DMS114 treated with DMSO at 0.1 percent for 48 hours (cell line): ENCODE measurements at regions not wholly inside any gene's neighbourhood (a gene's known extent, or its start where the extent isn't known, plus 50 kb on each side); places are given as distances from the start of the nearest gene placed in this dataset.
A peak's percentile ranks its signal among the peaks of the same experiment; 100 is the strongest.

ENCODE experiments used
- DNase-seq: peaks from one replicate; lab custom pipeline; 2025; ENCODE audit not compliant: unreplicated experiment; lab: John Stamatoyannopoulos, UW

- DNase-seq = no peak
These were observed 101.9 kb downstream of the GAS2L3 start for GRCh38 chr12:100675432-100675831.

- no peak for DNase-seq
These were observed 107.6 kb downstream of the GAS2L3 start for GRCh38 chr12:100681074-100681473.

- no peak for DNase-seq
These were observed 108.7 kb downstream of the GAS2L3 start for GRCh38 chr12:100682178-100682577.

GRCh38 chr12:100687686-100688085, 106.9 kb upstream of the ANO4 start:
- no peak for DNase-seq

DNA sequence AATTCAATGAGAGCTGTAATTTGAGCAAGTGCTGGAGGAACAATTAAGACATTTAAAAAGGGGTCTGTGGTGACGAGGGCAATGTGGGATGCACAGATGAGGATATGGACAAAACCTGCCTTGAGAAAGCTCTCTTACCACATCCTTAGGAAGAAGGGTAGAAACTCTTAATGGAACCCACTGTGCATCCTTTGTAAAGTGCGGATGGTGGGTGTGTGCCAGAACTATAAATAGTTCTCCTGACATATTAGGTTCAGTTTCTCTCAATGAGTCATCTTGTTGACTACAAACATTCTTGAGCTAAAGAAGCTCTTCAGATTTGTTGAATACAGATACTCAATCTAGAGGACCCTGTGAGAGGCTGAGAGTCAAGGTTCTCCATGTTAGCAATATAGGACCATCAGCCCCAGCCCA, 106.1 kb upstream of the ANO4 start:
- DNase-seq = no peak

DNA sequence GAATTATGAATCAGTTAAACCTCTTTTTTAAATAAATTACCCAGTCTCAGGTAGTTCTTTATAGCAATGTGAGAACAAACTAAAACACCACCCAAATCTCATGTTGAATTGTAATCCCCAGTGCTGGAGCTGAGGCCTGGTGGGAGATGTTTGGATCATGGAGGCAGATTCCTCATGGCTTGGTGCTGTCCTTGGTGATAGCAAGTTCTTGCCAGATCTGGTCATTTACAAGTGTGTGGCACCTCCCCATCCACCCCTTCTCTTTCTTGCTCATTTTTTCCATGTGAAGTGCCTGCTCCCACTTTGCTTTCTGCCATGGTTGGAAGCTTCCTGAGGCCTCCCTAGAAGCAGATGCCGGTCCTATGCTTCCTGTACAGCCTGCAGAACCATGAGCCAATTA, 102.1 kb upstream of the ANO4 start:
- no peak for DNase-seq

GRCh38 chr12:100698518-100698917, 96.1 kb upstream of the ANO4 start:
- no peak for DNase-seq

- no peak for DNase-seq
These were observed 95.4 kb upstream of the ANO4 start for GRCh38 chr12:100699209-100699608.

DNA sequence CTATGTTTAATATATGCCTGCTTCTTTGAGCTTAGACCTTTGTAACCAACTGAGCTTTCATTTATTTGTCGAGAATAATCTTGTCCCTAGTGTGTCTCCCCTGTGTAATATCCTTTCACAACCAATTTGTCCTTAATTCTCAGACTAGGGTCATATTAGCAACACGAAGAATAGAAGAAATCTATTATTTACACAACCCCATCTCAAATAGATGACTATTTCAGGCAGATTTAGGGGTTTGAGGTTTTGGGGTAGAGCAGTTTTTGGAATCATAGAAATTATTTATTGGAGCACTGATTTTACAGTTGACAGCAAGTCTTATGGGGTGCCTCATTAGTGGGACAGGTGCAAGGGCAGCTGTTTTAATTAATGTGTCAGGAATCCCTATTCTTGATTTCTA, 91.2 kb upstream of the ANO4 start:
- no peak for DNase-seq

GRCh38 chr12:100703868-100704267, 90.7 kb upstream of the ANO4 start:
- DNase-seq = no peak

DNA sequence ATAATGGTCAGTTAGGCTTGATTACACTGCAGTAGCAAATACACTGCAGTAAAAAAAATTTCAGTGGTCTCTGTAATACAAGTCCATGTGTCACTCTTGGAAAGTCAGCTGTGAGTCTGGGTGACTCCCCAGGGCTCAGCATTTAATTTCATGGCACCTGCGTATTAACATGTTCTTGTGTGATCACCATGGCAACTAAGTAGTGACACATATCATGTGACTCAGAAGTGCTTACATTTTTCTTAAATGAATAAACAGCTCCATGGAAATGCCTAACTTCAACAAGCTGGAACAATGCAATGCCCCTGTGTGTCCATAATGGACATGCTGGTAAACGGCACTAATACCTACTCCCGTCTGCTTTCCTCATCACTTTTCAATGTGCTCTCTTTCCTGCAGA, 88.5 kb upstream of the ANO4 start:
- no peak for DNase-seq

GRCh38 chr12:100708591-100708990, 86.0 kb upstream of the ANO4 start:
- DNase-seq = no peak

DNA sequence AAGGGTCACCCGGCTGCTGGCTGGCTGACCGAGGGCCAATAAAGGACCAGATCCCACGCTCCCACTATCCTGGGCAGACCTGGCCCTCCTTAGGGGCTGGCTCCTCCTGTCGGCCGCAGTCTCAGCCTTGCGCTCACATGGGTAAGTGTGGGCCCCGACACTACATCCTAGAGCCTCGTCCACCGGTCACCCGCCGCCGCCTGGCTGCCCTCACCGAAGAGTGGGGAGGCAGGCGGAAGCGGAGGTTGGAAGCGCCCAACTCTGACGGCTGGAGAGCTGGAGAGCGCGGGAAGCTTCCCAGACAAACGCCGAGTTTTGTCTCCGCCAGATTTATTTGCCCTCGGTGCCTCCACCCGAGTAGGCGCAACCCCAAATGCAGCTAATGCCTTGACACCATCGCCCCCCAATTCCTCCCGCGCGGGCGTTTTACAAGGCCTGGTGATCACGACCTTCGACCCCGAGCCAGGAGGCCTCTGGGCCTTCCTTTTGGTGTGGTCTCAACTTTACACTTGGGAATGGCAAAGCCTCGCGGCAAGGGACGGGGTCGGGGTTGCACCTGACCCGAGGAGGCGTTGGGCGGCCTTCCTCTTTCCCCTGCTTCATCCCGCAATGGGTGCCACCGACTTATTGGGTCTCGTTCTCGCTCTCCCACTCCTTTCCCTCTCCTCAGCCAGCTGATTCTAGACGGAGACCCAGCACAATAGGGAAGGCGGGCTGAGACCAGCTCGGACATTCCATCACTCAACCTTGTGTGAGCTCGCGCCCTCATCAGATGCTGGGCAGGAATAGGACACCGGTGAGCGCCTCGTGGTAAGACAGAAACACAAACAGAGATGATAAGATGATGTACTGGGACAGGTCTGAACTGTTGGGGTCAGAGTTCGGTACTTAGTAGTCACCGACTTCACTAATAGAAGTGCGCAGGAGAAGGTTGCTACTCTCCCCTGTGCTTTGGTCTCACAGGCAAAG, 78.3 kb upstream of the ANO4 start:
- DNase-seq = no peak

- DNase-seq = no peak
These were observed 77.4 kb upstream of the ANO4 start for GRCh38 chr12:100716945-100717732.

GRCh38 chr12:100717733-100718067, 76.9 kb upstream of the ANO4 start:
- no peak for DNase-seq

- DNase-seq = no peak
These were observed 76.4 kb upstream of the ANO4 start for GRCh38 chr12:100718187-100718586.

GRCh38 chr12:100720016-100720654, 74.4 kb upstream of the ANO4 start:
- DNase-seq = no peak

DNA sequence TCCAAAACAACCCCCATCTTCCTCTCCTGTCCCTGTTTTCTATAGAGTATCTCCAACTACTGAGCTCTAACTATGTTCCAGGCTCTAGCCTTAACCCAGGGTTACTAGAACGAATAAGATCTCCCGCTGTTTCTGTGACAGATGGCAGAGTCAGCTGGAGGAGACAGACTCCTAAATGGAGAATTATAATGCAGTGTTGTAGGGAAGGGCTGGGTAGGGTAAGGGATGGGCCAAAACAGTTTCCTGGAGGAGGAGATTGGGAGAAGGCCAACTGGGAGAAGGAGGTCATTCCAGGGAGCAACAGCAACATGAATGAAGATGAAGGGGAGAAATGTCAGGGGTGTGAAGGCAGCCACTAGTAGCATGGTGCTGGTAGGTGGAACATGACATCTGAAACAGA, 73.4 kb upstream of the ANO4 start:
- DNase-seq = no peak

DNA sequence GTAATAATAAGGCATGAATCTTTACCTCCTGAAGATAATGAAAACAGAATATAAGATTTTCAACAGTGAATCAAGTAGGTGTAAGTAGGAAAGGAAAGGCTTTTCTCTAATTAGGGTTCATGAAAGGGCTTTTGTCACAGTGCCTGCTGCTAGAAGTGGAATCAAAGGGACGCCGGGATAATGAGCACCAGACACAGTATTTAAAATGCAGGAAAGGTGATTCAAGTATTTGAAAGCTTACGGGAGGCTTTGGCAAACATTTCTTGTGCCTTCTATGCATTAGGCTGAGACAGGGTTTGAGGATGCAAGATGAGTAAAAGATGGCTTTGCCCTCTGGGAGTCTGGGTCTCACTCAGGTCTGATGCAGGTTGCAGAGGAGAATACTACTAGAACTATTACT, 70.5 kb upstream of the ANO4 start:
- no peak for DNase-seq

- peak; percentile 46 for DNase-seq
These were observed 60.6 kb upstream of the ANO4 start for GRCh38 chr12:100733817-100734593.

- no peak for DNase-seq
These were observed 57.4 kb upstream of the ANO4 start for GRCh38 chr12:100737168-100737567.
